SK-N-SH treated with all-trans-retinoic acid at 6 μM for 48 hours (cell line): ENCODE measurements at regions not wholly inside any gene's neighbourhood (a gene's known extent, or its start where the extent isn't known, plus 50 kb on each side); places are given as distances from the start of the nearest gene placed in this dataset.

Experiments
- ATAC-seq: fragments of 200-7000 bp; cut with Tn5 transposase; 3 replicates; pipeline ENCODE4 v1.9.1; 2020; ENCODE audit warnings: mild to moderate bottlenecking, moderate library complexity
- ARNTL ChIP-seq: fragments of 450-650 bp; formaldehyde crosslinking; IDR thresholded peaks from 2 replicates; pipeline ENCODE4 v1.5.0; 2020; ENCODE audit warnings: low read depth, mild to moderate bottlenecking, moderate library complexity, borderline replicate concordance
- BACH2 ChIP-seq: fragments of 250-450 bp; sonication (Bioruptor Pico); IDR thresholded peaks from 2 replicates; pipeline ENCODE4 v1.9.0; 2021; ENCODE audit warnings: mild to moderate bottlenecking, borderline replicate concordance
- CSDC2 ChIP-seq: fragments of 250-450 bp; sonication (Bioruptor Pico); IDR thresholded peaks from 2 replicates; pipeline ENCODE4 v1.5.0; 2020; ENCODE audit warnings: mild to moderate bottlenecking, moderate library complexity
- CSRNP3 ChIP-seq: fragments of 250-450 bp; sonication (Bioruptor Pico); IDR thresholded peaks from 2 replicates; pipeline ENCODE4 v1.5.1; 2021; ENCODE audit warnings: mild to moderate bottlenecking, moderate library complexity
- GLIS3 ChIP-seq: fragments of 250-450 bp; sonication (Bioruptor Pico); IDR thresholded peaks from 2 replicates; pipeline ENCODE4 v1.5.0; 2020; ENCODE audit warnings: mild to moderate bottlenecking, moderate library complexity
- ISL1 ChIP-seq: fragments of 250-450 bp; sonication (Bioruptor Pico); IDR thresholded peaks from 2 replicates; pipeline ENCODE4 v2.1.2; 2022; ENCODE audit warnings: mild to moderate bottlenecking, moderate library complexity
- POU6F1 ChIP-seq: fragments of 250-450 bp; sonication (Bioruptor Pico); IDR thresholded peaks from 2 replicates; pipeline ENCODE4 v1.8.0; 2021; ENCODE audit warnings: low read depth, mild to moderate bottlenecking, moderate library complexity, borderline replicate concordance
- PPARA ChIP-seq: fragments of 250-450 bp; sonication (Bioruptor Pico); IDR thresholded peaks from 2 replicates; pipeline ENCODE4 v1.5.0; 2020; ENCODE audit warnings: mild to moderate bottlenecking, borderline replicate concordance
- RARB ChIP-seq: fragments of 250-450 bp; sonication (Bioruptor Pico); IDR thresholded peaks from 2 replicates; pipeline ENCODE4 v1.8.0; 2021; ENCODE audit warnings: mild to moderate bottlenecking, moderate library complexity
- SNAI2 ChIP-seq: fragments of 250-450 bp; sonication (Bioruptor Pico); IDR thresholded peaks from 2 replicates; pipeline ENCODE4 v1.5.0; 2020; ENCODE audit warnings: mild to moderate bottlenecking, moderate library complexity
- TCF4 ChIP-seq: fragments of 250-450 bp; sonication (Bioruptor Pico); IDR thresholded peaks from 2 replicates; pipeline ENCODE4 v1.8.0; 2021; ENCODE audit warnings: mild to moderate bottlenecking, moderate library complexity, borderline replicate concordance
- TOX ChIP-seq: fragments of 250-450 bp; sonication (Bioruptor Pico); IDR thresholded peaks from 2 replicates; pipeline ENCODE4 v1.8.0; 2021; ENCODE audit warnings: mild to moderate bottlenecking, moderate library complexity, borderline replicate concordance
- TSHZ2 ChIP-seq: fragments of 250-450 bp; sonication (Bioruptor Pico); IDR thresholded peaks from 2 replicates; pipeline ENCODE4 v1.5.0; 2020; ENCODE audit warnings: mild to moderate bottlenecking, moderate library complexity
- ZC3H10 ChIP-seq: fragments of 250-450 bp; sonication (Bioruptor Pico); IDR thresholded peaks from 2 replicates; pipeline ENCODE4 v1.5.1; 2021; ENCODE audit warnings: mild to moderate bottlenecking, moderate library complexity
- ZFP3 ChIP-seq: fragments of 250-450 bp; sonication (Bioruptor Pico); IDR thresholded peaks from 2 replicates; pipeline ENCODE4 v1.5.0; 2020; ENCODE audit warnings: mild to moderate bottlenecking, moderate library complexity
- ZFP30 ChIP-seq: fragments of 450-650 bp; formaldehyde crosslinking; IDR thresholded peaks from 2 replicates; pipeline ENCODE4 v1.5.0; 2022; ENCODE audit warnings: mild to moderate bottlenecking, moderate library complexity
- ZNF565 ChIP-seq: fragments of 450-650 bp; formaldehyde crosslinking; conservative IDR thresholded peaks from 2 replicates; pipeline ENCODE4 v1.5.0; 2020; ENCODE audit warnings: low read depth, mild to moderate bottlenecking, moderate library complexity
- ZNF70 ChIP-seq: fragments of 450-650 bp; formaldehyde crosslinking; IDR thresholded peaks from 2 replicates; pipeline ENCODE4 v1.5.0; 2020; ENCODE audit warnings: mild to moderate bottlenecking, moderate library complexity
- ZNF8 ChIP-seq: fragments of 450-650 bp; formaldehyde crosslinking; IDR thresholded peaks from 2 replicates; pipeline ENCODE4 v1.5.0; 2020; ENCODE audit warnings: mild to moderate bottlenecking, moderate library complexity

- TF ChIP-seq TSHZ2 (CRISPR knock-in tag) (no peak), RARB (CRISPR knock-in tag) (no peak)
- TF ChIP-seq, all 23 proteins: peak for 0
Measured at GRCh38 chr4:64564126-64564525, 154.9 kb upstream of the TECRL start (continued).

- TF ChIP-seq ISL1 (no peak), ZNF8 (no peak), ZFP3 (CRISPR knock-in tag) (no peak), ARNTL (CRISPR knock-in tag) (no peak), SNAI2 (no peak), ZNF565 (CRISPR knock-in tag) (no peak), CSDC2 (CRISPR knock-in tag) (no peak), RARB (CRISPR knock-in tag) (no peak), CSRNP3 (no peak), ZNF70 (no peak), TCF4 (no peak), TOX (no peak), POU6F1 (no peak), TSHZ2 (CRISPR knock-in tag) (no peak), ZC3H10 (no peak), BACH2 (no peak)
- ATAC-seq, result no peak
Measured at GRCh38 chr4:64559571-64559970, 150.3 kb upstream of the TECRL start.

GRCh38 chr4:64551125-64551524, 141.9 kb upstream of the TECRL start:
- TF ChIP-seq ZNF565 (CRISPR knock-in tag) (no peak), TOX (no peak), ZFP30 (CRISPR knock-in tag) (no peak), PPARA (CRISPR knock-in tag) (no peak), GLIS3 (CRISPR knock-in tag) (no peak), ARNTL (CRISPR knock-in tag) (no peak), POU6F1 (no peak), BACH2 (no peak), ZNF8 (no peak), CSDC2 (CRISPR knock-in tag) (no peak), TSHZ2 (CRISPR knock-in tag) (no peak), ZC3H10 (no peak), RARB (CRISPR knock-in tag) (no peak), ISL1 (no peak), SNAI2 (no peak), ZNF70 (no peak)
- ATAC-seq, result no peak
